Activated naive CD4-positive, alpha-beta T cell (primary cell): ENCODE measurements at regions not wholly inside any gene's neighbourhood (a gene's known extent, or its start where the extent isn't known, plus 50 kb on each side); places are given as distances from the start of the nearest gene placed in this dataset.

Experiments
- DNase-seq, 4 experiments: peaks; one replicate each; lab custom pipeline; 2025; lab: John Stamatoyannopoulos, UW

DNA sequence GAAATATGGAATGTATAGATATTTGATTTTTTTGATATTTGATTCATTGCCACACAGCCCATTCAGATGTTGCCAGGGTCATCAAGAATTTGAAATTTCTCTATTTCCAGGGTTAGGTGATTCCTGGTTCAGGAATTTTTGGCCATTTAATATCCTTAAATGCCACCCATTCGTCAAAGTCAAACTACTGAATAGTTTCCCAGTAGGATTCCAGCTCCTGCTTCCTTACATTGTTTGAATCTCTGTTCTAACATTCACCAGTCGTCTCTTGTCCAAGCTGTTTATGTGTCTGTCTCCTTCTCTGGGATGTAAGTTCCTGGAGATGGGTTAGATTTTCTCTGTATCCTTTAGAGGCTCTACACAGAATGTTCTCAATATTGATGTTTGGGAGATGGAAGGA lies 124.9 kb upstream of the TLE3 start:
- no peak for DNase-seq

- DNase-seq: no peak
These were observed 122.9 kb upstream of the TLE3 start for GRCh38 chr15:70220490-70221096.

DNA sequence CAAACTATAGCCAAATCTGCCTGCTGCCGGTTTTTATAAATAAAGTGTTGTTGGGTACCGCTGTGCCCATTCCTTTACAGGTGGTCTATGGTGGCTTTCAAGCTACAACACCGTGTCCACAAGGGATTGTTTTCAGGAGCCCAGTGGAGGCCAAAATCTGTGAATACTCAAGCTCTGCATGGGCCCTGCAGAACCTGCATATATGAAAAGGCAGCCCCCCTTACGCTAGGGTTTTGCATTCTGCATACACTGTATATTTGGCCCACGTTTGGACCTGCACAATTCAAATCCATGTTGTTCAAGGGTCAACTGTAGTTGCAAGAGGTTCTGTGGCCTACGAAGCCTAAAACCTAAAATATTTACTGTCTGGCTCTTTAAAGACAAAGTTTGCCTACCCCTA lies 122.2 kb upstream of the TLE3 start:
- DNase-seq: no peak

GRCh38 chr15:70219256-70219895 lies 121.7 kb upstream of the TLE3 start:
- no peak for DNase-seq

GRCh38 chr15:70217226-70218160 lies 119.8 kb upstream of the TLE3 start:
- DNase-seq: no peak

- no peak for DNase-seq
These were observed 118.2 kb upstream of the TLE3 start for GRCh38 chr15:70215951-70216350.

- no peak for DNase-seq
These were observed 117.4 kb upstream of the TLE3 start for GRCh38 chr15:70214941-70215635.

- DNase-seq: no peak
These were observed 116.6 kb upstream of the TLE3 start for GRCh38 chr15:70214276-70214675.

DNA sequence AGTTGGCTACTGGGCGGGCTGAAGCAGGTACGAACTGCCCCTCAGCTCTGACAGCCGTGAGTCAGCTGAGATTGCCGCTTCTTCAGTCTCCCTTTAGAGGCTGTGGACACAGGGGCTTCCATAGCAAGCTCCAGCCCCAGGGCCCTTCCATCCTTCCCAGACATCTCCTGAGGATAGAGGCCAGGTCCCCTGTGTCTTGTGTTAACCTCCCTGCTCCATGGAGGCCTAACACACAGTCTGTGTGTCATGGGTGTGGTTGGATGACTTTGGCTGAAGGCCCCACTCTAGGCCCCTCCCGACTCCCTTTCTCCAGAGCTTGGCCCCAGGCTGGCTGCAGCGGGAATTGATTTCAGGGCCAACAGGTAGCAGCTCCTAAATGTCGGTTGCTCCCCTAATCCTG lies 116.1 kb upstream of the TLE3 start:
- DNase-seq: no peak

DNA sequence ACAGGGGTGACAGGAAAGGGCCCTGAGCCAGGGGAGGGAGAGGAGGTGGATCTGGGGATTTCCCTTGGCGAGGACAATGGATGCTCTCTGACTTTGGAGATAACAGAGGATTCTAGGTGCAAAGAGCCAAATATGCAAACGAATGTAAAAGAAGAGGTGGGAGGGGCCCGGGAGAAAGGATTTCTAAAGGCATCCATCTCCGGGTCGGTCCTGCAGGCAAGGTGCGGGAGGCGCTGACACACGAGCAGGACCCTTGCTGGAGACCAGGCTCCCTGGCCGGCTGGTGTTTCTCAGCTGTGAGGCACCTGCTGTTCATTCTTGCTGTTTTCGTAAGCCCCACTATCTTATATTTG lies 115.2 kb upstream of the TLE3 start:
- no peak for DNase-seq

GRCh38 chr15:70212286-70212962 lies 114.7 kb upstream of the TLE3 start:
- no peak for DNase-seq

- no peak for DNase-seq
These were observed 112.8 kb upstream of the TLE3 start for GRCh38 chr15:70210528-70210927.

DNA sequence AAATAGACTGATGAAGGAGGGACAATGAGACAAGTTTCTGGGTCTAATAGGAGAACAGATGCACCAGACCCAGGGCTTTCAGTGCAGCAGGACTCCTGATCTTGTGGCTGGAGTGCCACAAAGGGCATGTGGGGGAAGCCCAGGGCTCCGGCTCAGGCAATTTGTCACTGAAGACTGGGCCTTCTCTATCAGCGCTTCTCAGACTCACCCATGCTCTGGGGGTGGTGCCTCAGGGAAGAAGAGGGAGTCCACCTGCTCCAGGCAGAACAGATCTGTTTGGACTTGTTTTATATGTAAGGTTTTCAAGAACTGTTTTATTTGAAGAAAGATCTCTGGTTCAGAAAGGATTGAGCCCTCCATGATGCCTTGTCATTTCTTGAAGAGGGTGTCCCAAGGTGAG lies 112.4 kb upstream of the TLE3 start:
- DNase-seq: no peak

DNA sequence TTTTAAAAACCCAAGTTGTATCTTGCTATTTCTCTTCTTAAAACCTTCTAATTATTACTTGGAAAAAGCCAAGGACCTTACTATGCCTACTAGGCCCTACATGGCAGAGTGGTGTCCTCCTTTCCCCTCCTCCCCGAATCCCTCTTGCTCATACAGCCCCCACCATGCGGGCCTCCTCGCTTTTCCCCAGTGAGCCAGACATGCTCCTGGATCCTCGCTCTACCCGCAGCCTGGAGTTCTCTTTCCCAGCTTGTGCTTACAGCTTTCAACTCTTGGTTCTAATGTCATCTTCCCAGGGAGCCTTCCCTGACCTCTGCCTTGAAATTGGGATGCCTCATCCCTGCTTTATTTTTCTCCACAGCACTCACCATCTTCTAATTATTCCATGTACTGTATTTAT lies 111.8 kb upstream of the TLE3 start:
- no peak for DNase-seq

DNA sequence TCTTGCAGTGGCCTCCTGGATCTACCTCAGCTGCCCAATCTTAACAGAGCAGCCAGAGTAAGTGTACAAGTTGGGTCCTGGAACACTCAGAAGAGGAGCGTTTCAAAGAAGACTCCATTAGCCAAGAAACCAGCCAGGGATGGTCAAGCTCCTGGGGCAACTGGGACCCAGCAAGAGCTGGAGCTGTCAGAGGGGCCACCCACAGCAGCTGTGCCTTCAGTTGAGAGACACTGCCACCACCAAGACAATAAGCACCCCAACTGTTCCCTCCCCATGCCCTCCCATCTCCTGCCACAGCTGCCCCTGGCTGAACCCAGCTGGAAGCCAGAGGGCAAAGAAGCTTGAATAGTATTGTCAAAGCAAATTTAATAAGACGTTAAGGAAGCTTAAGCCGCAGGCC lies 110.6 kb upstream of the TLE3 start:
- no peak for DNase-seq

DNA sequence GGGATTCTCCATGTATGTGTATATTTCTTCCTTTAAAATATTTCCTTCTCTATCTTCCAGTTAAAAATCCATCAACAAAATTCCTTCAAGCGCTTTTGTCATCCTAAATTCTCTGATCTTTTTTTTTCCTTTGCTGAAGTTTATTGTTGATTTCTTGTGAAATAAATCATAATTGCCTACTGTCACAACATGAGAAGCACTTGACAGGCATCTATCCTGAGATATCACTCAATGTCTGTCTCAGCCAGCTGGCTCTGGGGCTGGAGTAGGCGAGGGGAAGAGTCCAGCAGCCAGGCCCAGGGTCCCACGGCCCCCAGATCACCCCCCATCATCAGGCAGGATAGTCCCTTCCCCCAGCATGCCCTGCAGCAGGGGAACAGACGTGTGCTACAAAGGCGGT lies 109.0 kb upstream of the TLE3 start:
- DNase-seq: no peak

- no peak for DNase-seq
These were observed 106.9 kb upstream of the TLE3 start for GRCh38 chr15:70204652-70205051.

- no peak for DNase-seq
These were observed 106.4 kb upstream of the TLE3 start for GRCh38 chr15:70203981-70204560.

DNA sequence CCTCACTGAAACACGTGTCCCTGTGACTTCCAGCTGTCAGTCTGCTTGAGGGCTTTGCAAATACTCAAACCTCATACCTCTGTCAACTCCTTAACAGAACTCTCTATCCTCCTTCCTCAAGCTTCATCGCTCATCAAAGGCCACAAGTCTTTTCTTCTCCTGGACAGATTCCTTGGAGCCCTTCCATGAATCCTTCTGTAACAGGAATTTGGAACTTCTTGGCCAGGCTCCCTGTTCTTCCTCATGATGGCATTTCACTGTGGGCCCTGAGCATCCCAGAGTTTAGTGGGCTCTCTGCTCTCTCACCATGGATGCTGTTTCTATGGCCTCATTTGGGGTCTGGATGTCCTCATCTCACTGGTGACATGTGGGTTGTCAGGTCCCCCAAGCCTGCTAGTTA lies 105.0 kb upstream of the TLE3 start:
- DNase-seq: no peak

- DNase-seq: no peak
These were observed 103.7 kb upstream of the TLE3 start for GRCh38 chr15:70201425-70201775.

DNA sequence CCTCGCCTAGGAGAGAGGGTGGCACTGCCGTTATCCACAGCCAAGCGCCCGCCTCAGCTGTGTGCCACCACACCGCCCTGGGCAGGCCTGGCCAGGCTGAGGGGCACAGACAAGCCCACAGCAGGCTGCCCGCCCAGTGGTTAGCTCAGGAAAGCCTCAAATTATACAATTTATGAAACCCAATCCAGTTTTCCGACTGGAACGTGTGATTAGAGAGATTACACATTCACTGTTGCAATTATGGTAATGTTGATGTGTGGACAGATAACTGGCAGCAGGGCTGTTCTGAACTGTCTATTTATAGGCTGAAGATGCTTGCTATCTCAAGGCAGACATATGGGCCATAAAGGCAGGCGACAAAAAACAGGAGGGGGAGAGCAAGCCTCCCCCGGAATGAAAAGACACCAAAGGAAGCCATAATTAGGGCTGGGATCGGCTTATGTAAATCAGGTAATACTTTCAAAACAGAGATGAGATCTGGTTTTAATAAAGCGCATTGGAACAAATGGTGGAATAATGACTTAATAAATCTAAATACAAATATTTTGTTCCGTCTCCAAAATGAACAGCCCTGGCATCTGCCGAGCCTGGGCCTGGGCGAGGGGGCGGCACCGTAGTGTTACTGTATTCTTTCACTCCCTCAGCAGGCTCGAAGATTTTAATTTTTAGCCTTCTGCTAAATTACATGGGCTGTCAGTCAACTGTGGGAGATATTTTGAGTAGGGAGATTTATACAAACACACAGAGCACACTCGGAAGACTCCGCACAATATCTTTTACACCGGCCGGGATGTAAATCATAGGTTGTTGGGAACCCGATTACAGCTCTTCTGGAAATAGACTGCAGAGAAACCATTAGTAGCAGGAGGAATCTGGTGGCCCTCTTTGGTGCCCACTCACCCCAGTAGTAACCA lies 103.1 kb upstream of the TLE3 start:
- no peak for DNase-seq
